Ishikawa (cell line): ENCODE measurements at regions not wholly inside any gene's neighbourhood (a gene's known extent, or its start where the extent isn't known, plus 50 kb on each side); places are given as distances from the start of the nearest gene placed in this dataset.

Experiments used
- CEBPB ChIP-seq: IDR thresholded peaks from 2 replicates; pipeline ENCODE4 v1.6.1; 2012
- CREB1 ChIP-seq: IDR thresholded peaks from 2 replicates; pipeline ENCODE4 v1.6.1; 2012; ENCODE audit warnings: low read depth
- EGR1 ChIP-seq: IDR thresholded peaks from 2 replicates; pipeline ENCODE4 v1.6.1; 2012
- EP300 ChIP-seq: IDR thresholded peaks from 2 replicates; pipeline ENCODE4 v1.6.1; 2012; ENCODE audit warnings: borderline replicate concordance
- FOXM1 ChIP-seq: IDR thresholded peaks from 2 replicates; pipeline ENCODE4 v1.6.1; 2012; ENCODE audit warnings: low read depth, borderline replicate concordance
- NFIC ChIP-seq: IDR thresholded peaks from 2 replicates; pipeline ENCODE4 v1.6.1; 2012
- RAD21 ChIP-seq: IDR thresholded peaks from 2 replicates; pipeline ENCODE4 v1.6.1; 2012; ENCODE audit warnings: low read depth
- TAF1 ChIP-seq: IDR thresholded peaks from 2 replicates; pipeline ENCODE4 v1.6.1; 2012; ENCODE audit warnings: low read depth, mild to moderate bottlenecking
- TCF12 ChIP-seq: IDR thresholded peaks from 2 replicates; pipeline ENCODE4 v1.6.1; 2012; ENCODE audit warnings: low read depth
- TEAD4 ChIP-seq: IDR thresholded peaks from 2 replicates; pipeline ENCODE4 v1.6.1; 2012
- YY1 ChIP-seq: IDR thresholded peaks from 2 replicates; pipeline ENCODE4 v1.6.1; 2012; ENCODE audit warnings: low read depth
- ZBTB7A ChIP-seq: IDR thresholded peaks from 2 replicates; pipeline ENCODE4 v1.6.1; 2012; ENCODE audit warnings: low read depth
- TF ChIP-seq, protein P1 (sequence below): IDR thresholded peaks from 2 replicates; pipeline ENCODE4 v1.6.1; 2012
- TF ChIP-seq, protein P2 (sequence below): IDR thresholded peaks from 2 replicates; pipeline ENCODE4 v1.6.1; 2012; ENCODE audit warnings: low read depth, mild to moderate bottlenecking
- TF ChIP-seq, protein P3 (sequence below): IDR thresholded peaks from 2 replicates; pipeline ENCODE4 v1.6.1; 2012

DNA sequence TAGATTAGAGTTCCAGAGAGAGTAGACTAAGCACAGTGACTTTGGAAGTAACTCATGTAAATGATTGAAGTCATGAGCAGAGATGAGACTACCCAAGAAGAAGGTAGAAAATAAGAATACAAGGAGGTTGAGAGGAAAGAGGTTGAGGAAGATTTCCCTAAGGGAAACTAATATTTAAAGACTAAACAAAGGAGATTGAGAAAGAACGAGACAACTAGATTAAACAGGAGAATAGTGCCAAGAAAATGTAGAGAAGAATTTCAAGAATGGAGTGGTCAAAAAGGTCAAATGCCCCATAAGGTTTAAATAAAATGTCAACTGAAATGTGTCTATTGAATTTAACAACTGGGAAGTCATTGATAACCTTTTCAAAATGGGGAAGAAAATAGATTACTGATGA lies 59.0 kb downstream of the RPS29 start:
- TF ChIP-seq NFIC (no peak), TCF12 (no peak)

DNA sequence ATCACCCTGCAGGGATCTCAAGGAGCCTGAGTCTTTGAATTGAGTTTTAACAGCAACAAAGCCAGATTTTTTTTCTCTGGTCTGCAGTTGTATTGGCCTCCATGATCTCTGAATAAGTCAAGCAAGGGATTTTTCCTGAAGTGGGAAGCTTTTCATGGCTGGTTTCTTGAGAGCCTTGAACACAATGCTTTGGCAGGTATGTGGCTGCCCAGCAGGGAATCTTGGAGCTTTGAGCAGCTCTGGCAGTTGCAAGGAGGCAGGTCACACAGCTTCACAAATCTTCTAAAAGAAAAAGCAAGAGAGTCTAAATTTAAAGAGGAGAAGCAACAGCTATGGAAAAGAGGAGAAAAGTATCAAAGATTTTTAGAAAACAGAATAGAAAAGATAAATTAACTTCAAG lies 60.1 kb downstream of the RPS29 start:
- TF ChIP-seq YY1 (no peak), TEAD4 (peak; percentile 23; the same call in 1 of the 2 replicates), RAD21 (no peak)

DNA sequence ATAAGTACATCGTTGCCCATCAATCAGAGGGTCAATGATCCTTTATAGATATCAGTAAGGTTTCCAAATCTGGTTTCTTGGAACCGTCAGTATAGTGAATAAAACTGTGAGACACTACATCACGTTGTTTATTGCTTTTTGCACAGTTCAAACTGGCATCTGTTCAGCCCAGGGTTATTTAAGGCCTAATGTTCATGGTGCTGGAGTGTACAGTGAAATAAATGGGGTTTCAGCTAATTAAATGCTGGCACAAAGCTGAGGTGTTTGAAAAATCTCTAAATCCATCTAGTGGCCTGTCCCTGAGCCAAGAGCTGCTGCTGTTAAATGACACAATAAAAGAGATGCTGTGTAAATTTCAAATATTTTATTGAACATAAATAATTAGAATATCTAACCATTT lies 69.9 kb downstream of the RPS29 start:
- TF ChIP-seq, protein P1, sequence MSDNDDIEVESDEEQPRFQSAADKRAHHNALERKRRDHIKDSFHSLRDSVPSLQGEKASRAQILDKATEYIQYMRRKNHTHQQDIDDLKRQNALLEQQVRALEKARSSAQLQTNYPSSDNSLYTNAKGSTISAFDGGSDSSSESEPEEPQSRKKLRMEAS = no peak
- no peak for TF ChIP-seq EP300

DNA sequence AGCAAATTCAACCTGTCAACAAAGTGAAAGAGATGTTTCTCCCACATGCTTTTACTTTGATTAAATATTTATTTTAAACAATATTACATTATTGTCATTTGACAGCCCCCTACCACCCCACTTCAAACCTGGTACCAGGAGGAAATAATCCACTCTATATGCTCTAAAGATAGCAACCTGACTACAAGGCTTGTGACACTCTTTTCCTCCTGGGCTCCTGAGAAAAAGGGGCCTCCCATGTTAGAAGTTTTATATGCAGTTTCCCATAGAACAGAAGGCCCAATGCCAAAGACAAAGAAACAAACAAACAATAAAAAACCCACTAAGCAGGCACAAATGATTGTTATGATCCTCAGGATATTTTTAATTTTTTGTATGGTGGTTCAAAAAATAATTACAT lies 73.6 kb downstream of the RPS29 start:
- TF ChIP-seq ZBTB7A (no peak), CREB1 (no peak), TCF12 (no peak), YY1 (no peak), NFIC (no peak), TEAD4 (no peak), TAF1 (no peak), EP300 (no peak), CEBPB (no peak), EGR1 (no peak), RAD21 (no peak), FOXM1 (no peak)
- TF ChIP-seq, protein P2, sequence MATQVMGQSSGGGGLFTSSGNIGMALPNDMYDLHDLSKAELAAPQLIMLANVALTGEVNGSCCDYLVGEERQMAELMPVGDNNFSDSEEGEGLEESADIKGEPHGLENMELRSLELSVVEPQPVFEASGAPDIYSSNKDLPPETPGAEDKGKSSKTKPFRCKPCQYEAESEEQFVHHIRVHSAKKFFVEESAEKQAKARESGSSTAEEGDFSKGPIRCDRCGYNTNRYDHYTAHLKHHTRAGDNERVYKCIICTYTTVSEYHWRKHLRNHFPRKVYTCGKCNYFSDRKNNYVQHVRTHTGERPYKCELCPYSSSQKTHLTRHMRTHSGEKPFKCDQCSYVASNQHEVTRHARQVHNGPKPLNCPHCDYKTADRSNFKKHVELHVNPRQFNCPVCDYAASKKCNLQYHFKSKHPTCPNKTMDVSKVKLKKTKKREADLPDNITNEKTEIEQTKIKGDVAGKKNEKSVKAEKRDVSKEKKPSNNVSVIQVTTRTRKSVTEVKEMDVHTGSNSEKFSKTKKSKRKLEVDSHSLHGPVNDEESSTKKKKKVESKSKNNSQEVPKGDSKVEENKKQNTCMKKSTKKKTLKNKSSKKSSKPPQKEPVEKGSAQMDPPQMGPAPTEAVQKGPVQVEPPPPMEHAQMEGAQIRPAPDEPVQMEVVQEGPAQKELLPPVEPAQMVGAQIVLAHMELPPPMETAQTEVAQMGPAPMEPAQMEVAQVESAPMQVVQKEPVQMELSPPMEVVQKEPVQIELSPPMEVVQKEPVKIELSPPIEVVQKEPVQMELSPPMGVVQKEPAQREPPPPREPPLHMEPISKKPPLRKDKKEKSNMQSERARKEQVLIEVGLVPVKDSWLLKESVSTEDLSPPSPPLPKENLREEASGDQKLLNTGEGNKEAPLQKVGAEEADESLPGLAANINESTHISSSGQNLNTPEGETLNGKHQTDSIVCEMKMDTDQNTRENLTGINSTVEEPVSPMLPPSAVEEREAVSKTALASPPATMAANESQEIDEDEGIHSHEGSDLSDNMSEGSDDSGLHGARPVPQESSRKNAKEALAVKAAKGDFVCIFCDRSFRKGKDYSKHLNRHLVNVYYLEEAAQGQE = no peak
- TF ChIP-seq, protein P1 = no peak
- TF ChIP-seq, protein P3, sequence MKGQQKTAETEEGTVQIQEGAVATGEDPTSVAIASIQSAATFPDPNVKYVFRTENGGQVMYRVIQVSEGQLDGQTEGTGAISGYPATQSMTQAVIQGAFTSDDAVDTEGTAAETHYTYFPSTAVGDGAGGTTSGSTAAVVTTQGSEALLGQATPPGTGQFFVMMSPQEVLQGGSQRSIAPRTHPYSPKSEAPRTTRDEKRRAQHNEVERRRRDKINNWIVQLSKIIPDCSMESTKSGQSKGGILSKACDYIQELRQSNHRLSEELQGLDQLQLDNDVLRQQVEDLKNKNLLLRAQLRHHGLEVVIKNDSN = no peak

DNA sequence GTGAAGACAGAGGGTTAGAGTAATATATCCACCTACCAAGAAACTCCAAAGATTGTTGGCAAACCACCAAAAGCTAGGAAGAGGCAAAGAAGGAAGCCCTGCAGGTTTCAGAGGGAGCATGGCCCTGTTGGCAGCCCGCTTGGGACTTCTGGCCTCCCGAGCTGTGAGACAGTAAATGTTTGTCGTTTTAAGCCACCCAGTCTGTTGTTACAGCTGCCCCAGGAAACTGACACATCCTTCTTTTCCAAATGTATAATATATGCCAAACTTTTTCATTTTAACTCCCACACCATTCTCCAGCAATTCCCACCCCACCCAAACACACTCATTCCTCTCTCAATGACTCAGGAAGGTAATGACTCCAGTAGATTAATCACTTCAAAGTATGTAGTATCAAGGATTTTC lies 74.0 kb downstream of the RPS29 start:
- TF ChIP-seq TCF12 (no peak), CEBPB (no peak), EP300 (no peak), FOXM1 (no peak), TEAD4 (no peak), YY1 (no peak), CREB1 (no peak), TAF1 (no peak), NFIC (no peak), EGR1 (no peak), ZBTB7A (no peak), RAD21 (no peak)
- TF ChIP-seq, protein P3 = no peak
- TF ChIP-seq, protein P1 = no peak
- TF ChIP-seq, protein P2 = no peak

DNA sequence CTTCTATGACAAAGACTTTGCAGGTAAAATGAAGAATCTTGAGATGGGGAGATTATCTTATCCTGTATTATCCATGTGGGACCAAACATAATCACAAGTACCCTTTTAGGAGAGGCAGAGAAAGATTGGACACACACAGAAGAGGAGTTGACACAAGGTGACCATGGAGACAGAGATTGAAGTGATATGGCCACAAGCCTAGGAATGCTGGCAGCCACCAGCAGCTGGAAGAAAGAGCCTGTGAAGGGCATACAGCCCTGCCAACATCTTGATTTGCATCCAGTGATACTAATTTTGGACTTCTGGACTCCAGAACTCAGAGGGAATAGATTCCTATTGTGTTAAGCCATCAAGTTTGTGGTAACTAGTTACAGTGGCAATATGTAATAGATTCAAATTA lies 78.1 kb downstream of the RPS29 start:
- TF ChIP-seq FOXM1 (no peak), CEBPB (no peak), TEAD4 (no peak), TCF12 (no peak), YY1 (no peak), EP300 (no peak)
- TF ChIP-seq, protein P1 = no peak
